Caki2 (cell line): ENCODE measurements at regions not wholly inside any gene's neighbourhood (a gene's known extent, or its start where the extent isn't known, plus 50 kb on each side); places are given as distances from the start of the nearest gene placed in this dataset.

Source experiments
- DNase-seq: peaks from one replicate; pipeline ENCODE4 v3.0.0-alpha.2; 2015; ENCODE audit warnings: low read depth
- in situ Hi-C: cut with HindIII; loops from 2 replicates; pipeline ENCODE4 v1.10.0; 2016; ENCODE audit warnings: low sequenced_read_pairs, low pct_unique_long_range_greater_than_20kb, mixed read lengths

DNA sequence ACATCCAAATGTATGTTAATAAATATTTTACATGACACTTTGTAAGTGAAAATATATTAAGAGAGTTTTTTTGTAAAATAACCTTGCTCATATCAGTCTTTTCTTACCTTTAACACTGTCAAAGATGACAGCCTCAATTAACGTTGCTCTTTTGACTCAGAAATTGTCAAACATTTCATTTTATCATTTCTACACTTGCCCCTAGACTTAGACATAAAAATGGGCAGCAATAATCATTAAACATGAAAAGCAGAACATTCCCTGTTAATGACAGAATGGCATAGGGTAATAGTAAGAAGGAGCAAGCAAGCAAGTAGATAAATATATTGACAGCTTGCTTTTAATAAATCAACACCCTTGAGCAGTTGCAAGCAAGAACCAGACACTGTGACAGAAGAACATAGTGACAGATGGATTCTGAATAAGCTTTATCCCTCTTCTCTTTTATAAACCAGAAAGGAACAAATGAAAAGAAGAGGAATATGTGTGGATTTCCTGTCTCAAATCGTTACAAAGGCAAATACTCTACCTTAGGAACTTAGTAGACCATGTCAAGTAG lies 796.0 kb upstream of the CHD1 start:
- in situ Hi-C loops, result no loop called here

DNA sequence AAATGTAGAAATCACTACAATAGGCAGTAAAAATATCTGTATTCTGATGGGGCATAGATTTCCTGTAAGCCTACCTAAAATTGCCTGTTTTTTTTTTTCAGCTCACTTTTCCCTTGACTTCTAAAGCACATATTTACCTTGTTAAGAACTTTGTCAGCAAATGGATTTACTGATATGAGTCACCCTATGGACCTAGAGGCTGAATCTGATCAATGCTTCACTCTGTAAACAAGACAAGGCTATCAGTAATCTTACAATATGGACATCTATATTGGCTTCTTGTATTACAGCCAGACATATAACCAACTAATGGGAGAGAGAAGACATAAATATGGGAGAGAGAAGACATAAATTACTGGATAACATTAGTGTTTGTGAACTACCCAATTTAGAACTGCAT lies 792.7 kb upstream of the CHD1 start:
- DNase-seq, result no peak
- in situ Hi-C loops, result no loop called here

More for the DNA sequence above, 796.0 kb upstream of the CHD1 start:
- no peak for DNase-seq

DNA sequence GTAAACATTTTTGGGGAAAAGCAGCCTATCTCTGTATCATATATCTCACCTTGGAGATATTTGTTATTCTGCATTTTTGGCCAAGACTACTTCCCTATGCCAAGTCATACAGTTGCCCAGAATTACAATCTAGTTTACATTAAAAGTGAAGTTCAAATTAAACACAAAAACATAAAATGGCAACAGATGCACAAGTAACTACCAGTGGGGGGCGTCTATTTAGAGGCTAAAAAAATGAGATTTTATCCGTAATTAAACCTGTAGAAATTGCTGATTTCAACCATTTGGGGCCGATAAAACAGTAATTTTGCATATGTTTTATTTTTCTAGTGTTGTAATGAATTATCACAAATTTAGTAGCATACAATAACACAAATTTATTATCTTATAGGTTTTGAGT lies 787.1 kb upstream of the CHD1 start:
- DNase-seq, result no peak
- in situ Hi-C loops, result no loop called here

DNA sequence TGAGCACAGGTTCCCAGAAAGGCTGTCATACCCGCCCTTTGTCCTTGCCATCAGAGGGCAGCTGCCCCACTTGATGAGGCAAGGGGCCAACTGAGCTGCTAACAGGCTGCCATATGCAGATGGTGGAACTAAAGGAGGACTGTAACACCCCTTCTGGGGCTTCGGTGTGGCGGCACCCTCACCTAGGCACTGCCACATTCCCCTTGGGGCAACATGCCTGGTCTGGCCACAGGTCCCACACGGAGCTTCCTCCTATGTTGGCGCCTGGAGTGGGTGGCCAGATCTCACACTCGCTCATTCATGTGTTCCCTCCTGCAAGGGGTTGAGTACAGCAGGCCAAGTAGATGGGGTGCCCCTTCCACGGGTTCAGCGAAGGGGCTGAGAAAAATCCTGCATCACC lies 777.4 kb upstream of the CHD1 start:
- in situ Hi-C loops, result no loop called here
- DNase-seq, result no peak

DNA sequence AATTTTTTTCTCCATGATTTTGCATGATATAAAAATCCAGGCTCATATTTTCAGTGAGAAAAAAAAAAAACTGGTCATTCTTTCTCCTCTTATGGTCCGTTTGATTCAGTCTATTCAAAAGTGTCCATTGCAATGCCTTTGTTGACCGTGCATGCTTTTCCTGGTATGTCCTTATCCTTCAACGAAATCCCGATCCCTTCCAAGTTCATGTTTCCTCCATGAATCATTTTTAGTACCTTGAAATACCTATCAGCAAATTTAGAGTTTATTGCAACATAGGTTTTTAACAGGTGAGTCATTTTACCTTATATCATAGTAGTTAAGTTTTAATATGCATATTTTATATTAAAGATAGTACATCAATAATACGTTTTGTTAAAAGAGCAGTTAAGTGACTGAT lies 773.8 kb upstream of the CHD1 start:
- in situ Hi-C loops, result no loop called here
- DNase-seq, result no peak

DNA sequence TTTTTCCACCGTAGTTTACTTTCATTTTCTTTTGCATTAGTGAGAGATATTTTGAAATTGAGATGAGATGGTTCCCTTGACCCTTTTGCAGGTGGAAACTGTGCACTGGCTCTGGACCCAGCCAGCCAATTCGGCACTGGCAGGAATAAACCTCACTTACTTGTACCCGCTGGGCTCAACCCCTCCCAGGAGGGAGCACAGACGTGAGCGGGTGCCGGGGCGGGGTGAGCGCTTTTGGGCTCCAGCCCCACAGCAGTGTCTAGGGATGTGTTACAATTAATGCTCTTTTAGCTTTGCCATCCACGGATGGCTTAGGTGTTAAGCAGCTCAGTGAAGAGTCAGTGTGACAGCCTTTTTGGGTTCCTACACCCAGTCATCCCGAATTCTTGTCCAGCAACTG lies 766.1 kb upstream of the CHD1 start:
- in situ Hi-C loops, result no loop called here
- DNase-seq, result no peak

DNA sequence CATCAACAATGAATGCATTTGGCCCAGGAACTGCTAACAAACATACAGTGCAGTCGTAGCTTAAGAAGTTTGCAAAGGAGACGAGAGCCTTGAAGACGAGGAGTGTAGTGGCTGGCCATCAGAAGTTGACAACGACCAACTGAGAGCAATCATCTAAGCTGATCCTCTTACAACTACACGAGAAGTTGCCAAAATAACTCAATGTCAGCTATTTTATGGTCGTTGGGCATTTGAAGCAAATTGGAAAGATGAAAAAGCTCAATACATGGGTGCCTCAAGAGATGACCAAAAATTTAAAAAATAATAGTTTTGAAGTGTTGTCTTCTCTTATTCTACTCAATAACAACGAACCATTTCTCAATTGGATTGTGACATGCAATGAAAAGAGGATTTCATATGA lies 757.7 kb upstream of the CHD1 start:
- in situ Hi-C loops, result no loop called here
- no peak for DNase-seq

DNA sequence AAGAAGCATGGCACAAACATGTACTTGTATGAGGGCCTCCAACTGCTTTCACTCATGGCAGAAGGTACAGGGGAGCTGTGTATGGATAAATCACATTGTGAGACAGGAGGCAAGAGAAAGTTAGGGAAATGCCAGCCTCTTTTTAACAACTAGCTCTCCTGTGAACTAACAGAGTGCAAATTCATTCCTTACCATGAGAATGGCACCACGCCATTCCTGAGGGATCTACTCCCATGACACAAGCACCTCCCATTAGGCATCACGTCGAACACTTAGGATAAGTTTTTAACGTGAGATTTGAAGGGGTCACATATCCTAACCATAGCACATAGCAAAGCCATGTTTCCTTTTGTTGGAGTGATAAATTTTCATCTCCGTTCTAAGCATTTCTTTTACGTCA lies 747.2 kb upstream of the CHD1 start:
- DNase-seq, result no peak
- in situ Hi-C loops, result no loop called here

DNA sequence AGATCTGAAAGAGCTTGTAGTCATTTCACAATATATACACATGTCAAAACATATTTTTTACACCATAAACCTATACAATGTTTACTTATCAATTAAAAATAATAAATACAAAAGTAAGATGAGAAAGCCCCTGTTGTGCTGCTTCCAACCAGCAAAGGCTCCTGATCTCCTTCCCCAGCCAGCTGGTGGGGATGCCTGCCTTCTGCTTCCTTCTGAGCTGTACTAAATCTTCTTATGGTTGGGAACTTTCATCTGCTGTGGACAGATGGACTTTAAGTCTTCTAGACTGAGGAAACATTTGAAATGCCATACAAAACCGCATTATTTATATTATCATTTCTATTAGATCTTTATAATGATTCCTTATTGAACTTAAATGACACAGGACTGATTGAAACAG lies 745.3 kb upstream of the CHD1 start:
- in situ Hi-C loops, result no loop called here
- no peak for DNase-seq

DNA sequence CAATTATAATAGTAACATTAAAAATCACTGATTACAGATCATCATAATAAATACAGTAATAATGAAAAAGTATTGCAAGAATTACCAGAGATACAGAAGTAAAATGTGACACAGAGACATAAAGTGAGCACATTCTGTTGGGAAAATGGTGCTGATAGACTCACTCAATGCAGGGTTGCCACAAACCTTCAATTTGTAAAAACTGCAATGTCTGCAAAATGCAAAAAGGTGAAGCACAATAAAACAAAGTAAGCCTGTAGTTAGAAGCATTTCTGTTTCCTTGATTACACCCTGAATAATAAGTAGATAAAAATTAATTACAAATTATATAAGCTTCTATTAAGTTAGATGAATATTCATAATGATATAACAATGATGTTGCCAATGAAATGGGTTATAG lies 736.2 kb upstream of the CHD1 start:
- in situ Hi-C loops, result no loop called here

DNA sequence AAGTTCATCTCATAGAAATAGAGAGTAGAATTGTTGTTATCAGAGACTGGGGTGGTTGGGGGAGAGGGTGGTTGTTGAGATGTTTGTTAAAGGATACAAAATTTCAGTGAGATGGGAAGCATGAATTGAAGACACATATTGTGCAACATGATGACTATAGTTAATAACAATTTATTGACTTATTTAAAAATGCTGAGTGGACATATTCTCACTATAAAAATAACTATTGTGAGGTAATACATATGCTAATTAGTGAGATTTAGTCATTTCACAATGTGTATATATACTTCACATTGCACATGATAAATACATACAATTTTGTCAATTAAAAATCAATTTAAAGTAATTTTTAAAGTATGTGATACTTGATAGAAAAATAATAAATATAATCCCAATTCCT lies 722.5 kb upstream of the CHD1 start:
- in situ Hi-C loops, result no loop called here

More for the DNA sequence above, 736.2 kb upstream of the CHD1 start:
- DNase-seq, result no peak

DNA sequence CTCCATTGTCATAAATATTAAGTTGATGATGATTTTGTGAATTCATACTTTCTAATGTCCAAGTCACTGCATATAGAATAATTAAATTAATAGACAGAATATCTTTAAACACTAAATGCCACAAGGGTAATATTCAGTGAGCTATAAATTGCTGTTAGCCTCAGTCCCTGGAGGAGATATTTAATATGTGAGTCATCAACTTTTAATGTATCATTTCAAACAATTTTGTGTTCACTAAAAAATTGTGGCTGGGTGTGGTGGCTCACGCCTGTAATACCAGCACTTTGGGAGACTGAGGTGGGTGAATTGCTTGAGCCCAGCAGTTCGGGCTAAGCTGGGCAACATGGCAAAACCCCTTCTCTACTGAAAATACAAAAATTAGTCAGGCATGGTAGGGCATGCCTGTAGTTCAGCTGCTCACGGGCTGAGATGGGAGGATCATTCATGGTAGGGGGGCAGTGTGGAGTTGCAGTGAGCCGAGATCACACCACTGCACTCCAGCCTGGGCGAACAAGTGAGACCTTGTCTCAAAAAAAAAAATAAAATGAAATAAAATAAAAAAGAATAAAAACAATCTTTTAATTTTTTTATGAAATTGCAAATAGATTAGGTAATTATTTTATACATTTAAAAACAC lies 717.3 kb upstream of the CHD1 start:
- in situ Hi-C loops, result no loop called here
- DNase-seq, result no peak

More for the DNA sequence above, 722.5 kb upstream of the CHD1 start:
- no peak for DNase-seq

DNA sequence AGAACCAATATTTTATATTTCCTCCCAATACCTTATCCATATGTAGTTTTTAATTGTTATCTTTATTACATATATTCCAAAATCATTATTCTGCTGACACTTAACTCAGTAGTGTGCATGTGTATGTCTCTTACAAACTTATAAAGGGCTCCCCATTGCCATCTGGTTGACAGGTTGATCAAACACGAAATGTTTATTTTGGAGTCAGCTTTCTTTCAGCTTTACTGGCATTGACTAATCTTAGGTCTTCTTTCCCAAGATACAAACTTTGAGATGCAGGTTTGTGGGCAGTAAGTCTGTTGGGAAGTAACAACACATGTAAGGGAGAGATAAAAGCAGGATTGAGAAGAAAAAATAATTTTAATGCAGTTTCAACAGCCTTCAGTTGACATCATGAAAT lies 716.0 kb upstream of the CHD1 start:
- in situ Hi-C loops, result no loop called here
- DNase-seq, result no peak

DNA sequence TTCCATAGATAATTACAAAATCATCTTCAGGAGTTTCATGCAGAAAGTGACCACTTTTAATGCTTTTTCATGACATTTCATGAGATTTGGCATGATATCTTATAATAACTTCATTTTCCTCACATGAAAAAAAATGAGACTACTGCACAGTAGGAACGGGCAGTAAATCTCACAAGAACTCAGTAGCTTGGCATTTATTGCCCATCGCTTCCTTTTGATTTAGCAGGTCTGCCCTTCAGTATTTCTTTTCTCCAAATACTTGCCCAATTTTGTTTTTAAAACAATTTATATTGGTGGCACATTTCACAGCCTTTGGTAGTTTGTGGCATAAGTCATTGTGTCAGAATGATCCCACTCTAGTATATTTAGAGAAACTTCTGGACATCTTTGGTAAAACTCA lies 711.8 kb upstream of the CHD1 start:
- DNase-seq, result no peak
- in situ Hi-C loops, result no loop called here

DNA sequence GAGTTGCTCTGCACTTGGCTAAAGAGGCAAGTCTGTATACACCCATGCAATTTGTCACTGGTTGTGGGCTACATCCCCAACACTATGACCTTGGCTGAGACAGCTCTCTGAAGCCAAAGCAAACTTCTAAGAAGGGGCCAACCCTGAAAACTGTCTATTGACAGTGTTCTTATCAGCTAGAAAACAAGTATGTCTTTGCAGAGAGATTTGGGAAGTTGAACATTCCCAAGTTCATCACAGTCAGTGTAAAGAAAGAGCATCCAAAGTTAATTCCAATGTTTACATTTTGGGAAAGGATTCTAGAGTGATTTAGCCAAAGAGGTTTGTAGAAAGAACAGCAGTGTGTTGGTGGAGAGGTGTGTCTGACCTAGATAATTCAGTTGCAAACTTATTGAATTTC lies 711.1 kb upstream of the CHD1 start:
- no peak for DNase-seq
- in situ Hi-C loops, result no loop called here

DNA sequence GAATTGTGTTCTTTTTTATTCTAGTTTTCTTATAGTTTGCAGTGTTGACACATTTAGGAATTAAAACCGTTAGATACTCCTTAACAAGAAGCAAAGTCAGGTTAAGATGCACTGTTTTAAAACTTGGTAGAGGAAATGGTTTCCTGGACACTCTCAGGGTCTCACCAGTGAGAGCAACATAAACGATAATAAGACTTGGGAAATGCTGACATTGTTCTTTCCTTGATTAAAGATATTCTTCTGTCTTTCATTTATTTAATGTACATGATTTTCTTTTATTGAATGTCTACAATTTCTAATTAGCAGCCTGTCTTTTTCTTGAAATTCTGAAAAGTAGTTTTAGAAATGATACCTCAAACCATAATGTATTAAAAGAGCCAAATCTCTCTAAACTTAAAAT lies 707.9 kb upstream of the CHD1 start:
- in situ Hi-C loops, result no loop called here
- no peak for DNase-seq

DNA sequence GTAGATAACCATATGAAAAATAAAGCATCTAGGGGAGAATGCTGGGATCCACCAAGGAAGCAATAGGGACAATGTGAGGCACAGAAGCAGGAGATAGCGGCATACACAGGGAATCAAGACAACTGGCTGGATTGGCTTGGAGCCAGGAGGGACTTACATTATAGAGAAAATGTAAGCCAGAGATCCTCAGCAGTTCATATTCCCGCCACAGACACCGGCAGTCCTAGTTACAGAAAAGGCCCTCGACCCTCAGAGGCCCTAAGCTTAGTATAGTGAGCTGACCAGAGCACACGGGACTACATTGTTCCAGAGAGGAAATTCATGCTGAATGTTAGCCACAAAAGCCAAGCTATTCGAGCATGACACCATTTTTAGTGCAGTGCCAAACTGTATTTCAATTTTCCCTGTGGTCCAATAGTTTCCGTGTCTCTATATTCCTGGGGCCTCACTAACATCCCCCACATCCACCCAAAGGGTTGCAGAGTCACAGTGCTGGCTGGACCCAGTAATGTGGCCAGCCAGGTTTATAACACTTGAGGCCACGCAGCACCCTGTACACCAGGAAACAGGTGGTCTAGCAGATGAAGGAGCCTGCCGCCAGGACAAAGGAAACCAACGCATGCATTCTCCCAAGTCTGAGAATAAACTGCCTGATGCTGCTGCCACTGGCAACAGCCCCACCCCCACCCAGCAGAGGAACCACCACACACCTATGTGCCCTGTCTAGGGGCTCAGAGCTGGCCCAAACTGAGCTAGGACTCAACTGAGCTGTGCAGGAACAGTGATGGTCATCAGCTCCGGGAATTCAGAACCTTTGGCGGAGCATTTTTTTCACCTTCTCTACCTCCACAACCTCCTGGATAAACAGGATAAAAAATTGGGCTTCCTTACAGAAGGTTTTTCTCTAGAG lies 693.2 kb upstream of the CHD1 start:
- in situ Hi-C loops, result no loop called here
- no peak for DNase-seq

DNA sequence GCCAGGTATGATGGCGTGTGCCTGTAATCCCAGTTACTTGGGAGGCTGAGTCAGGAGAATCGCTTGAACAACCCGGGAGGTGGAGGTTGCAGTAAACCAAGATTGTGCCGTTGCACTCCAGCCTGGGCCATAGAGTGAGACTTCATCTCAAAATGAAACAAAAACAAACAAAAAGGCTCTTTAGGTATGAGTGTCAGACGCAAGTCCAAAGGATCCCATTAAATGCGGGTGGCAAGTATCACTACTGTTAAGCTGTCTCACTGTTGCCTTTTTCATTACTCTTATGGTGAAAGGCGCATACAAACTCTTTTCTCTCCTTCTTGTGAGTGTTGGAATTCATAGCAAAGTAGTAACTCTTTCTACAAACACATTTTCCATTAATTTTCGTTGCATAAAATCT lies 688.5 kb upstream of the CHD1 start:
- no peak for DNase-seq
- in situ Hi-C loops, result no loop called here

DNA sequence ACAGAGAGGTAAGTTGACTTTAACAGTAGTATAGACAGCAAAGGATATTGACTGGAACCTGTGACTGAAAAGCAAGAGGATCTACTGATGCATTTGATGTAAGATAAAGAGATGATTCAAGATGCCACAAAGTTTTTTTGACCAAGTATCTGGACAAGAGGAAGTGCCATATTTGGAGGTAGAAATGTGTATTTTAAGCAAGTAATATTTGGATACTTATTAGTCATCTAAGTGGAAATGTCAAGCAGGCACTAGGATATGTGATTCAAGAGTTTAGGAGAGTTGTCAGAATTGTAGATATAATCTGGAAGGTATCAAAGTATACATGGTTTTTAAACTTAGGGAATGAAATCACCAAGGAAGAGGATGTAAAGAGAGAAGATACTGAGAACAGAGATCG lies 686.1 kb upstream of the CHD1 start:
- no peak for DNase-seq
- in situ Hi-C loops, result no loop called here

DNA sequence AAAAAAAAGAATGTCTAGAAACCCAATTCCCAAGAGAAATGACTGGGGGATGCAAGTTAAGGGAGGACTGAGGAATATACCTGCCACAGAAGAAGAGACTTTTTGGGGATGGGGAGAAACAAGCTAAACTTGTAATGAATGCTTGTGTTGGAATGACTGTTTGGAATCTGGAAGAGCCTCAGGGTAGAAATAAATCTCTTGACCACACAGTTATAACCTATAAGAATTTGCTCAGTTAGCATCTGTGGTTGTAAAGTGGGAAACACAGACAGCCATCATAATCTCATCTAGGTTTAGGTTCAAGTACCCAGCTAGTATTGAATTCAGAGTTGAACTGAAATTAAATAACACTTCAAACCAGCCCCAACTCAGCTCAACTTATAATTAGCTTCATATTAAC lies 678.3 kb upstream of the CHD1 start:
- in situ Hi-C loops, result no loop called here
- no peak for DNase-seq
